RPMI8226 (cell line): ENCODE measurements at regions not wholly inside any gene's neighbourhood (a gene's known extent, or its start where the extent isn't known, plus 50 kb on each side); places are given as distances from the start of the nearest gene placed in this dataset.

ENCODE experiments used
- DNase-seq: peaks from one replicate; pipeline ENCODE4 v3.0.0-alpha.2; 2015

DNA sequence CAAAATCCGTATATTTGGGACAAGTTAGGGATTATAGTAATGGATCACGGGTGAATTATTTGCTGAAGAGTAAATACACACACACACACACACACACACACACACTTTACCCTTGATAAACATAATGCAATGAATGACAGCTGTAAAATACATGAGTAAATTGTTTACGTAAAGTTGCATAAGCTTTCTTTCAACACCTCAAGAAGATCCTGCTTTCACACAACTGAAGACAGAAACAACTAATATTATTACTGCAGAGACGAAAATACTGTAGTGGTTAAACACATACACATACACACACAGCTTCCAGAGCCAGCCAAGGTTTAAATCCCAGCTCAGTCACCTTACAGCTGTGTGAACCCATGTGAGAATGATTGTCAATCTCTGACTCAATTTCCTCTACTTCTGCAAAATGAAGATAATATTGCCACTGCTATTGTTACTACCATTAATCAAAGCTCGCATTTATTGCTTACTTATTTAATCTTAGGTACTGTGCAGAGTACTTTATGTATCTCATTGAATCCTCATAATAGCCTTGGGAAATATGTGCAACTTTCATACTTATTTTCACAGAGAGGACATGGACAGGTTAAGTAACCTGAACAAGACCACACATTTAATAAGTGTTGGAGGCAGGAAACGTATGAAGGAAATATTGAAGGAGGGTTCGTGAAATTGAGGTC, 50.6 kb upstream of the DOK6 start:
- no peak for DNase-seq
